Panc1 (cell line): ENCODE measurements at regions not wholly inside any gene's neighbourhood (a gene's known extent, or its start where the extent isn't known, plus 50 kb on each side); places are given as distances from the start of the nearest gene placed in this dataset.

Experiments
- ATAC-seq: fragments of 200-7000 bp; cut with Tn5 transposase; 2 replicates; pipeline ENCODE4 v1.9.1; 2020; ENCODE audit warnings: mild to moderate bottlenecking, moderate library complexity
- BruUV-seq: library from RNA; stranded (reverse); fragments of 400-500 nt; replicated peaks from 2 replicates; lab custom pipeline; 2021; lab: Mats Ljungman, UMichigan
- CTCF ChIA-PET: fragments of 300-600 bp; sonication (Branson Sonifier 250); formaldehyde crosslinking; loops from one replicate; lab custom pipeline; 2022; ENCODE audit warnings: antibody characterized with exemption; lab: Charles Lee
- POLR2A ChIA-PET: fragments of 300-600 bp; sonication (Branson Sonifier 250); formaldehyde crosslinking; loops from one replicate; lab custom pipeline; 2022; ENCODE audit warnings: antibody characterized with exemption; lab: Charles Lee
- DNase-seq: peaks from one replicate; pipeline ENCODE4 v3.0.0-alpha.2; 2010; ENCODE audit warnings: low read depth, low spot score
- H3K27ac ChIP-seq: 2 replicates; pipeline ENCODE4 v1.5.1; 2011; ENCODE audit warnings: mild to moderate bottlenecking, low read length, inconsistent platforms
- H3K27me3 ChIP-seq: fragments of 200-500 bp; sonication (Bioruptor generic); 2 replicates; pipeline ENCODE4 v1.6.0; 2014; ENCODE audit warnings: low read length, inconsistent platforms; ENCODE audit not compliant: control insufficient read depth, insufficient read depth
- H3K36me3 ChIP-seq: fragments of 200-500 bp; sonication (Bioruptor generic); 2 replicates; pipeline ENCODE4 v1.5.1; 2014; ENCODE audit warnings: inconsistent platforms, mild to moderate bottlenecking, low read length, moderate library complexity; ENCODE audit not compliant: control insufficient read depth, insufficient read depth
- H3K4me1 ChIP-seq: 2 replicates; pipeline ENCODE4 v1.5.1; 2011; ENCODE audit warnings: inconsistent platforms, mild to moderate bottlenecking, low read length, moderate library complexity; ENCODE audit not compliant: control insufficient read depth, insufficient read depth
- H3K4me3 ChIP-seq, 2 experiments: 2 replicates each; pipeline ENCODE4 v1.5.1; 2011 to 2012; ENCODE audit warnings: low read depth in 2 of 2, low read length in 2 of 2, mild to moderate bottlenecking in 2 of 2, inconsistent platforms in 1 of 2, moderate library complexity in 1 of 2
- H3K9me3 ChIP-seq: fragments of 200-500 bp; sonication (Bioruptor generic); 2 replicates; pipeline ENCODE4 v1.5.1; 2014; ENCODE audit warnings: low read depth, mild to moderate bottlenecking, inconsistent platforms, low read length, moderate library complexity; ENCODE audit not compliant: control insufficient read depth, insufficient read depth
- POLR2AphosphoS5 ChIP-seq: IDR thresholded peaks from 2 replicates; pipeline ENCODE4 v1.6.1; 2012; ENCODE audit warnings: mild to moderate bottlenecking, low read depth, low read length, moderate library complexity
- SIN3A ChIP-seq: IDR thresholded peaks from 2 replicates; pipeline ENCODE4 v1.6.1; 2012; ENCODE audit warnings: low read depth, mild to moderate bottlenecking, low read length, moderate library complexity, borderline replicate concordance; ENCODE audit not compliant: insufficient read depth
- TCF7L2 ChIP-seq: IDR thresholded peaks from 2 replicates; pipeline ENCODE4 v1.6.1; 2011; ENCODE audit warnings: mild to moderate bottlenecking, low read depth, low read length, inconsistent platforms
- in situ Hi-C: cut with HindIII; loops from 2 replicates; pipeline ENCODE4 v1.10.0; 2016; ENCODE audit warnings: low sequenced_read_pairs, low pct_unique_long_range_greater_than_20kb
- intact Hi-C: fragments of 100-400 bp; cut with micrococcal nuclease; formaldehyde crosslinking; loops from one replicate; pipeline ENCODE4 v1.10.0; 2022; ENCODE audit not compliant: unreplicated experiment
- TF ChIP-seq, protein P1 (sequence below): fragments of 450-650 bp; IDR thresholded peaks from 2 replicates; pipeline ENCODE4 v1.5.1; 2017; ENCODE audit warnings: mild to moderate bottlenecking
- TF ChIP-seq, protein P2 (sequence below), 2 experiments: IDR thresholded peaks; 2 replicates each; pipeline ENCODE4 v1.6.1; 2011 to 2012; ENCODE audit warnings: low read depth in 2 of 2, control low read depth in 1 of 2, low read length in 1 of 2, mild to moderate bottlenecking in 1 of 2, moderate library complexity in 1 of 2; ENCODE audit not compliant: insufficient read depth in 1 of 2

GRCh38 chr2:155841442-155841841, 491.1 kb downstream of the NR4A2 start:
- intact Hi-C loops (no loop called here), in situ Hi-C loops (no loop called here)
- CTCF ChIA-PET = no interaction called here
- H3K27me3 ChIP-seq = no peaks in the 10 kb centered on the region
- no peaks in the 10 kb centered on the region for H3K9me3 ChIP-seq
- H3K4me3 ChIP-seq = no peak overlapping the region
- POLR2A ChIA-PET = no interaction called here
- TF ChIP-seq TCF7L2 (no peak), SIN3A (no peak), POLR2AphosphoS5 (no peak)
- TF ChIP-seq, protein P1, sequence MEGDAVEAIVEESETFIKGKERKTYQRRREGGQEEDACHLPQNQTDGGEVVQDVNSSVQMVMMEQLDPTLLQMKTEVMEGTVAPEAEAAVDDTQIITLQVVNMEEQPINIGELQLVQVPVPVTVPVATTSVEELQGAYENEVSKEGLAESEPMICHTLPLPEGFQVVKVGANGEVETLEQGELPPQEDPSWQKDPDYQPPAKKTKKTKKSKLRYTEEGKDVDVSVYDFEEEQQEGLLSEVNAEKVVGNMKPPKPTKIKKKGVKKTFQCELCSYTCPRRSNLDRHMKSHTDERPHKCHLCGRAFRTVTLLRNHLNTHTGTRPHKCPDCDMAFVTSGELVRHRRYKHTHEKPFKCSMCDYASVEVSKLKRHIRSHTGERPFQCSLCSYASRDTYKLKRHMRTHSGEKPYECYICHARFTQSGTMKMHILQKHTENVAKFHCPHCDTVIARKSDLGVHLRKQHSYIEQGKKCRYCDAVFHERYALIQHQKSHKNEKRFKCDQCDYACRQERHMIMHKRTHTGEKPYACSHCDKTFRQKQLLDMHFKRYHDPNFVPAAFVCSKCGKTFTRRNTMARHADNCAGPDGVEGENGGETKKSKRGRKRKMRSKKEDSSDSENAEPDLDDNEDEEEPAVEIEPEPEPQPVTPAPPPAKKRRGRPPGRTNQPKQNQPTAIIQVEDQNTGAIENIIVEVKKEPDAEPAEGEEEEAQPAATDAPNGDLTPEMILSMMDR = no peak
- TF ChIP-seq, protein P2, sequence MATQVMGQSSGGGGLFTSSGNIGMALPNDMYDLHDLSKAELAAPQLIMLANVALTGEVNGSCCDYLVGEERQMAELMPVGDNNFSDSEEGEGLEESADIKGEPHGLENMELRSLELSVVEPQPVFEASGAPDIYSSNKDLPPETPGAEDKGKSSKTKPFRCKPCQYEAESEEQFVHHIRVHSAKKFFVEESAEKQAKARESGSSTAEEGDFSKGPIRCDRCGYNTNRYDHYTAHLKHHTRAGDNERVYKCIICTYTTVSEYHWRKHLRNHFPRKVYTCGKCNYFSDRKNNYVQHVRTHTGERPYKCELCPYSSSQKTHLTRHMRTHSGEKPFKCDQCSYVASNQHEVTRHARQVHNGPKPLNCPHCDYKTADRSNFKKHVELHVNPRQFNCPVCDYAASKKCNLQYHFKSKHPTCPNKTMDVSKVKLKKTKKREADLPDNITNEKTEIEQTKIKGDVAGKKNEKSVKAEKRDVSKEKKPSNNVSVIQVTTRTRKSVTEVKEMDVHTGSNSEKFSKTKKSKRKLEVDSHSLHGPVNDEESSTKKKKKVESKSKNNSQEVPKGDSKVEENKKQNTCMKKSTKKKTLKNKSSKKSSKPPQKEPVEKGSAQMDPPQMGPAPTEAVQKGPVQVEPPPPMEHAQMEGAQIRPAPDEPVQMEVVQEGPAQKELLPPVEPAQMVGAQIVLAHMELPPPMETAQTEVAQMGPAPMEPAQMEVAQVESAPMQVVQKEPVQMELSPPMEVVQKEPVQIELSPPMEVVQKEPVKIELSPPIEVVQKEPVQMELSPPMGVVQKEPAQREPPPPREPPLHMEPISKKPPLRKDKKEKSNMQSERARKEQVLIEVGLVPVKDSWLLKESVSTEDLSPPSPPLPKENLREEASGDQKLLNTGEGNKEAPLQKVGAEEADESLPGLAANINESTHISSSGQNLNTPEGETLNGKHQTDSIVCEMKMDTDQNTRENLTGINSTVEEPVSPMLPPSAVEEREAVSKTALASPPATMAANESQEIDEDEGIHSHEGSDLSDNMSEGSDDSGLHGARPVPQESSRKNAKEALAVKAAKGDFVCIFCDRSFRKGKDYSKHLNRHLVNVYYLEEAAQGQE (IDR thresholded peaks at IDR 0.05; ENCODE audit: insufficient read depth in 1 of 2, low read depth in 2 of 2, low read length in 1 of 2) = no peak
- H3K4me1 ChIP-seq = no peaks in the 10 kb centered on the region
- no TSS peak for BruUV-seq
- no peak for ATAC-seq
- no peak overlapping the region for H3K27ac ChIP-seq
- DNase-seq = no peak
- no peaks in the 10 kb centered on the region for H3K36me3 ChIP-seq

- intact Hi-C loops = no loop called here
- CTCF ChIA-PET = no interaction called here
- Histone ChIP-seq H3K4me3 (no peak overlapping the region), H3K9me3 (no peaks in the 10 kb centered on the region), H3K27ac (no peak overlapping the region), H3K4me1 (no peaks in the 10 kb centered on the region), H3K36me3 (no peaks in the 10 kb centered on the region), H3K27me3 (no peaks in the 10 kb centered on the region)
- in situ Hi-C loops = no loop called here
- TF ChIP-seq SIN3A = no peak
- no peak for TF ChIP-seq POLR2AphosphoS5
- no peak for TF ChIP-seq TCF7L2
- TF ChIP-seq, protein P2 (IDR thresholded peaks at IDR 0.05; ENCODE audit: insufficient read depth in 1 of 2, low read depth in 2 of 2, low read length in 1 of 2) = no peak
- TF ChIP-seq, protein P1 = no peak
- POLR2A ChIA-PET = no interaction called here
- DNase-seq (no peak), ATAC-seq (no peak)
- no TSS peak for BruUV-seq
Observed at GRCh38 chr2:155840661-155841060, 491.9 kb downstream of the NR4A2 start.
